ENCODE measurements at regions not wholly inside any gene's neighbourhood (a gene's known extent, or its start where the extent isn't known, plus 50 kb on each side); places are given as distances from the start of the nearest gene placed in this dataset.

GRCh38 chr17:33481652-33482051 is 188.6 kb upstream of the ASIC2 start:
- DNase-seq: no peak

- DNase-seq: no peak
Observed at GRCh38 chr17:33482636-33483035, 189.5 kb upstream of the ASIC2 start.

GRCh38 chr17:33484559-33484958 is 191.5 kb upstream of the ASIC2 start:
- DNase-seq: no peak

- DNase-seq: no peak
Observed at GRCh38 chr17:33486135-33486885, 193.2 kb upstream of the ASIC2 start.

- DNase-seq: no peak
Observed at GRCh38 chr17:33487187-33487879, 194.2 kb upstream of the ASIC2 start.

GRCh38 chr17:33491871-33492481 is 198.9 kb upstream of the ASIC2 start:
- DNase-seq: no peak

GRCh38 chr17:33492731-33493265 is 199.7 kb upstream of the ASIC2 start:
- DNase-seq: no peak

- no peak for DNase-seq
Observed at GRCh38 chr17:33493566-33493965, 200.5 kb upstream of the ASIC2 start.

GRCh38 chr17:33494151-33494550 is 201.1 kb upstream of the ASIC2 start:
- no peak for DNase-seq

- DNase-seq: no peak
Observed at GRCh38 chr17:33497623-33498022, 204.5 kb upstream of the ASIC2 start.

- DNase-seq: no peak
Observed at GRCh38 chr17:33498069-33498468, 205.0 kb upstream of the ASIC2 start.

- DNase-seq: no peak
Observed at GRCh38 chr17:33499040-33499439, 205.9 kb upstream of the ASIC2 start.

- no peak for DNase-seq
Observed at GRCh38 chr17:33500151-33500550, 207.1 kb upstream of the ASIC2 start.

GRCh38 chr17:33501185-33501584 is 208.1 kb upstream of the ASIC2 start:
- DNase-seq: no peak

GRCh38 chr17:33504571-33504970 is 211.5 kb upstream of the ASIC2 start:
- DNase-seq: no peak

- no peak for DNase-seq
Observed at GRCh38 chr17:33506889-33507650, 214.0 kb upstream of the ASIC2 start.

GRCh38 chr17:33508215-33508614 is 215.1 kb upstream of the ASIC2 start:
- DNase-seq: no peak

GRCh38 chr17:33509331-33509730 is 216.2 kb upstream of the ASIC2 start:
- no peak for DNase-seq

- DNase-seq: no peak
Observed at GRCh38 chr17:33511670-33512069, 218.6 kb upstream of the ASIC2 start.

- DNase-seq: no peak
Observed at GRCh38 chr17:33512113-33512512, 219.0 kb upstream of the ASIC2 start.

GRCh38 chr17:33513769-33514168 is 220.7 kb upstream of the ASIC2 start:
- no peak for DNase-seq

GRCh38 chr17:33514369-33514768 is 221.3 kb upstream of the ASIC2 start:
- DNase-seq: no peak

GRCh38 chr17:33515974-33516373 is 222.9 kb upstream of the ASIC2 start:
- DNase-seq: no peak
